NB4 (cell line): ENCODE measurements at regions not wholly inside any gene's neighbourhood (a gene's known extent, or its start where the extent isn't known, plus 50 kb on each side); places are given as distances from the start of the nearest gene placed in this dataset.

ENCODE experiments used
- POLR2A ChIP-seq: IDR thresholded peaks from 2 replicates; pipeline ENCODE4 v1.6.1; 2011; ENCODE audit warnings: mild to moderate bottlenecking; ENCODE audit not compliant: insufficient read length; ENCODE audit errors: extremely low read depth
- TF ChIP-seq, protein P1 (sequence below): IDR thresholded peaks from one replicate; pipeline ENCODE4 v1.5.1; 2012; ENCODE audit warnings: low read depth, low read length

DNA sequence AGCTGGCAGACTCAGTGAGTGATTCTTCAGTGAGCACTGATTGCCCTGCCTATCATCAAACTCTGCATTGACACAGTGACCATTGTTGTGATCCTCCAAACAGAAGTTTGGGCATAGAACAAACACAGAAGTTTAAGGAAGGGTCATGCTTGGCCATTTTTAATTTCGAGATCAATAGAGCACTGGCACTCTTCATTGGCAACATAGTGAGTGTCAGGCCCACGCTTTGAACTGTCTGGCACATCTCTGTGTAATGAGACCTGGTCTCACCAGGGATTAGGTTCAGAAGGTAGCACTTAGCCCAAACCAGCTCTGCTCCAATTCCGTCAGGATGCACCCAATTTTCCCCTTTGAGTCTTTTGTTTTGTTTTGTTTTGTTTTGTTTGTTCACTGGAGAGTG is 127.1 kb upstream of the MOCS2 start:
- TF ChIP-seq, protein P1, sequence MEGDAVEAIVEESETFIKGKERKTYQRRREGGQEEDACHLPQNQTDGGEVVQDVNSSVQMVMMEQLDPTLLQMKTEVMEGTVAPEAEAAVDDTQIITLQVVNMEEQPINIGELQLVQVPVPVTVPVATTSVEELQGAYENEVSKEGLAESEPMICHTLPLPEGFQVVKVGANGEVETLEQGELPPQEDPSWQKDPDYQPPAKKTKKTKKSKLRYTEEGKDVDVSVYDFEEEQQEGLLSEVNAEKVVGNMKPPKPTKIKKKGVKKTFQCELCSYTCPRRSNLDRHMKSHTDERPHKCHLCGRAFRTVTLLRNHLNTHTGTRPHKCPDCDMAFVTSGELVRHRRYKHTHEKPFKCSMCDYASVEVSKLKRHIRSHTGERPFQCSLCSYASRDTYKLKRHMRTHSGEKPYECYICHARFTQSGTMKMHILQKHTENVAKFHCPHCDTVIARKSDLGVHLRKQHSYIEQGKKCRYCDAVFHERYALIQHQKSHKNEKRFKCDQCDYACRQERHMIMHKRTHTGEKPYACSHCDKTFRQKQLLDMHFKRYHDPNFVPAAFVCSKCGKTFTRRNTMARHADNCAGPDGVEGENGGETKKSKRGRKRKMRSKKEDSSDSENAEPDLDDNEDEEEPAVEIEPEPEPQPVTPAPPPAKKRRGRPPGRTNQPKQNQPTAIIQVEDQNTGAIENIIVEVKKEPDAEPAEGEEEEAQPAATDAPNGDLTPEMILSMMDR, result no peak
- no peak for TF ChIP-seq POLR2A
